ENCODE measurements at regions not wholly inside any gene's neighbourhood (a gene's known extent, or its start where the extent isn't known, plus 50 kb on each side); places are given as distances from the start of the nearest gene placed in this dataset.

DNA sequence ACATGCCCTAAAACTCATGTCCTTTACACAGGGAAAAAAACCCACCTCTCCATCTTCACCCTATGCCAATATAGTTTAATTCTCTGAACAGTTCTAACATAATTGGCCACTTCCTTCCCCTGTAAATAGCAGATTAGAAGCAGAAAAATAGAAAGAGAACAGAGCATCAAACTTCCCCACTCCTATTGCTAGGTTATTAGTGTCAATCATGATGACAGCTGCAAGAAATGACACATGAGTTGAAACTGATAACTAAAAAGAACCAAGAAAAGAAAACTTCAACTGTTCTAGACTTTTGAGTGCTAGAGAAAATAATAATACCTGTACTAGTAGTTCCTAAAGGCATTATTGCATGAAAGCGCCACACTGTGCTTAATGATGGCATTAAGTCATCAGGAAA lies 284.5 kb upstream of the TRPC5 start:
- H3K27ac ChIP-seq = no peak overlapping the region
- TF ChIP-seq ZFX (IDR thresholded peaks at IDR 0.05; ENCODE audit: borderline replicate concordance) = no peak
- TF ChIP-seq, protein P1, sequence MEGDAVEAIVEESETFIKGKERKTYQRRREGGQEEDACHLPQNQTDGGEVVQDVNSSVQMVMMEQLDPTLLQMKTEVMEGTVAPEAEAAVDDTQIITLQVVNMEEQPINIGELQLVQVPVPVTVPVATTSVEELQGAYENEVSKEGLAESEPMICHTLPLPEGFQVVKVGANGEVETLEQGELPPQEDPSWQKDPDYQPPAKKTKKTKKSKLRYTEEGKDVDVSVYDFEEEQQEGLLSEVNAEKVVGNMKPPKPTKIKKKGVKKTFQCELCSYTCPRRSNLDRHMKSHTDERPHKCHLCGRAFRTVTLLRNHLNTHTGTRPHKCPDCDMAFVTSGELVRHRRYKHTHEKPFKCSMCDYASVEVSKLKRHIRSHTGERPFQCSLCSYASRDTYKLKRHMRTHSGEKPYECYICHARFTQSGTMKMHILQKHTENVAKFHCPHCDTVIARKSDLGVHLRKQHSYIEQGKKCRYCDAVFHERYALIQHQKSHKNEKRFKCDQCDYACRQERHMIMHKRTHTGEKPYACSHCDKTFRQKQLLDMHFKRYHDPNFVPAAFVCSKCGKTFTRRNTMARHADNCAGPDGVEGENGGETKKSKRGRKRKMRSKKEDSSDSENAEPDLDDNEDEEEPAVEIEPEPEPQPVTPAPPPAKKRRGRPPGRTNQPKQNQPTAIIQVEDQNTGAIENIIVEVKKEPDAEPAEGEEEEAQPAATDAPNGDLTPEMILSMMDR (IDR thresholded peaks at IDR 0.05) = no peak

DNA sequence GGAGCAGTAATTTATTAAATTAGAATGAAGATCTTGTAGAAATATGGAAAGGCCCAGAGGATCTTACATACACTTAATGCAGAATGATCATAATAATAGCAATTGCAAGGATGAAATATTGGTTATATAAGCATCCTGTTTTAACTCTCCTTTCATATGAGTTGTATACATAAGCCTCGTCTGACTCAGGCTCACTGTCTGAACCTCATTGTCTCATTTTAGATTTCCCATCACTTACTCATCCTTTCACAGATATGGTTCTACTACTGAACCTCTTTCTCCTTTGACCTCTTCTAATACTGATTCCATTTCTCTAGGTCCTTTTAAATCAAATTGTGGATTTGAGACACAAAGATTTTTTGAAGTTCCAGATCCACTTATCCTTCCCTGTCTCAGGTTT lies 277.3 kb upstream of the TRPC5 start:
- no peak overlapping the region for H3K27ac ChIP-seq
- TF ChIP-seq ZFX (IDR thresholded peaks at IDR 0.05; ENCODE audit: borderline replicate concordance) = no peak
- TF ChIP-seq, protein P1 (IDR thresholded peaks at IDR 0.05) = no peak

DNA sequence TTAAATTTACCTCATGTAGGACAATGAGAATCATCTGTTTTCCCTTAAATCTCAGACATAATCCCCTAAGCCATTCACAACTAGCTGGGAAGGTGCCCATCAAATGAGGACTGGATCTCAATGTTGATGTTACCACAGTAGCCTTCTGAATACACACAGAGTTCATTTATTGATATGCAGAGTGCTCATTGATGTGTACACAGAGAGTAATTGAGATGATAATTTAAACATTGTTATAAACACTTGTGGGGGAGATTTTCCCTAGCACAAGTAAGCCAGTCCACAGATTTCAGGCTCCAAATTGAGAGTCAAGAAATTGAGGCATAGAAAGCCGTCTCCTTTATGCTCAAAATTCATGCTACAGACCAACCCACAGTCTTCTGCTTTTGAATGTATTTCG lies 273.4 kb upstream of the TRPC5 start:
- no peak overlapping the region for H3K27ac ChIP-seq
- TF ChIP-seq, protein P1 (IDR thresholded peaks at IDR 0.05) = no peak
- no peak for TF ChIP-seq ZFX (IDR thresholded peaks at IDR 0.05; ENCODE audit: borderline replicate concordance)

GRCh38 chrX:112341598-112341997 lies 259.0 kb upstream of the TRPC5 start:
- no peak for TF ChIP-seq ZFX (IDR thresholded peaks at IDR 0.05; ENCODE audit: borderline replicate concordance)
- TF ChIP-seq, protein P1 (IDR thresholded peaks at IDR 0.05) = no peak
- no peak overlapping the region for H3K27ac ChIP-seq

- no peak overlapping the region for H3K27ac ChIP-seq
- no peak for TF ChIP-seq ZFX (IDR thresholded peaks at IDR 0.05; ENCODE audit: borderline replicate concordance)
- TF ChIP-seq, protein P1 (IDR thresholded peaks at IDR 0.05) = no peak
These were observed 230.6 kb upstream of the TRPC5 start for GRCh38 chrX:112313201-112313600.

DNA sequence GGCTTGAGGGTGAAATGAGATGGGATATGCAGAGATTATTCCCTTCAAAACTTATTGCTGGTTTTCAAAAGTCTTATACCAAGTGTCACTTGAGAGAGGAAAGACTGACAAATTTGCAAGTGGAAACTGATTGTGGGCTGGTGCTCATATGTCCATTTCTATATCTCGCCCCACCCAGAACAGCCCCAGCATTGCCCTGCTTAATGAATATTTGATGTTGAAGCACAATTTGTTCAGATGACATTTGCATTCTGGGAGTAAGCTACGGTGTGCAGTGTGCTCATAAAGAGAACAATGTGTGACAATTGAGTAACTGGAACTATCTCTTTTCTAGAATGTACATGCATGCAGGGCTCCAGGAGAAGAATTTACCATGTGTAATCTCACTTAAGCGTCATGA lies 223.5 kb upstream of the TRPC5 start:
- no peak for TF ChIP-seq ZFX (IDR thresholded peaks at IDR 0.05; ENCODE audit: borderline replicate concordance)
- TF ChIP-seq, protein P1 (IDR thresholded peaks at IDR 0.05) = no peak
- peak overlapping the region; percentile 55 for H3K27ac ChIP-seq

DNA sequence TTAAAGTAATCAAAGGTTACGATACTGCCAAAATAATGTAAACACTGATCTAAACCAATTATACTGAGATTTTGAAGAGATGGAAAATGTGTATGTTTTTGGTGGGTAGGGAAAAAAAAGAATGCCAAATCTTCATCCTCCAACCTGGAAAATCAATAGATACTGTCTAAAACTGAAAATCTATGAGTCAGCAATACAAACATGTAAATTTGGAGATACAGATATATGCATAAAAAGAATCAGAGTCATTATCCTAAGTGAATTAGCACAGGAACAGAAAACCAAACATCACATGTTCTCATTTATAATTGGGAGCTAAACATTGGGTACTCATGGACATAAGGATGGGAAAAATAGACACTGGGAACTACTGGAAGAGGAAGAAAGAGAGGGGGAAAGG lies 197.4 kb upstream of the TRPC5 start:
- no peak overlapping the region for H3K27ac ChIP-seq
- TF ChIP-seq ZFX (IDR thresholded peaks at IDR 0.05; ENCODE audit: borderline replicate concordance) = no peak
- TF ChIP-seq, protein P1 (IDR thresholded peaks at IDR 0.05) = no peak
